Suprapubic skin (tissue), 4 donors: ENCODE measurements at regions not wholly inside any gene's neighbourhood (a gene's known extent, or its start where the extent isn't known, plus 50 kb on each side); places are given as distances from the start of the nearest gene placed in this dataset.

Experiments
- DNase-seq, 2 donors: peaks; one replicate each; pipeline ENCODE4 v3.0.0-alpha.2; 2019; ENCODE audit warnings: low spot score in 2 of 2
- H3K27ac ChIP-seq: fragments of 200-600 bp; sonication (generic); one replicate; pipeline ENCODE4 v1.5.1; 2019
- H3K27me3 ChIP-seq: fragments of 200-600 bp; sonication (generic); one replicate; pipeline ENCODE4 v1.5.1; 2019
- H3K36me3 ChIP-seq: fragments of 200-600 bp; sonication (generic); one replicate; pipeline ENCODE4 v1.5.1; 2019
- H3K4me1 ChIP-seq: fragments of 200-600 bp; sonication (generic); one replicate; pipeline ENCODE4 v1.5.1; 2019
- H3K4me3 ChIP-seq: fragments of 200-600 bp; sonication (generic); one replicate; pipeline ENCODE4 v1.5.1; 2019; ENCODE audit warnings: mild to moderate bottlenecking
- H3K9me3 ChIP-seq: fragments of 200-600 bp; sonication (generic); one replicate; pipeline ENCODE4 v1.5.1; 2019
- EP300 ChIP-seq: sonication (generic); formaldehyde crosslinking; IDR thresholded peaks from one replicate; pipeline ENCODE4 v1.6.1; 2017; ENCODE audit warnings: antibody characterized with exemption
- POLR2A ChIP-seq, 2 donors: fragments of 450-650 bp; IDR thresholded peaks; one replicate each; pipeline ENCODE4 v1.6.1; 2017; ENCODE audit warnings: antibody characterized with exemption in 2 of 2, mild to moderate bottlenecking in 2 of 2, moderate library complexity in 2 of 2
- POLR2AphosphoS5 ChIP-seq, 3 donors: sonication (generic); formaldehyde crosslinking; IDR thresholded peaks; one replicate each; pipeline ENCODE4 v1.6.1; 2017; ENCODE audit warnings: antibody characterized with exemption in 3 of 3
- WGBS: methylation state at CpG from one replicate; pipeline ENCODE4 v1.1.5; 2018; 5-methylcytosine and 5-hydroxymethylcytosine counted together
- TF ChIP-seq, protein P1 (sequence below), 2 donors: fragments of 200-600 bp in 1 of 2; fragments of 450-650 bp in 1 of 2; sonication (generic) in 1 of 2; IDR thresholded peaks; one replicate each; pipeline ENCODE4 v1.5.1; 2016 to 2019; ENCODE audit warnings: antibody characterized with exemption in 2 of 2, mild to moderate bottlenecking in 1 of 2, moderate library complexity in 1 of 2

DNA sequence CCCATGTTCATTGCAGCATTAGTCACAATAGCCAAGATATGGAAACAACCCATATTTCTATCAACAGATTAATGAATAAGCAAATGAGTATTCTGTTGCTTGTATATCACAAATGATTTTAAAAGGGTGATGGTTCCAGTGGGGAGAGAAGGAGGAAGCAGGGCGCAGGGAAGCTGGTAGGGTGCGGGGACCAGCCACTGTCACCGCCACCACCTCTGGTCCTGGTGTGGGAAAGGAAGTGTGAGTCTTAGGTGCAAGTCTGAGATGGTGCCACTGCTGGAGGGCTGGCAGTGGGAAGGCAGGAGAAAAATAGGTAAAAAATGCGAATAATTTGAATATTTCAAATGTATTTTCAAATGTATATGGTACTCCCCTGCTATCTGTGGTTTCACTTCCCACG, 286.8 kb upstream of the DDX53 start:
- DNase-seq: no peak
- Histone ChIP-seq H3K4me3 (no peak overlapping the region), H3K27ac (no peak overlapping the region), H3K36me3 (no peaks in the 10 kb centered on the region), H3K4me1 (no peaks in the 10 kb centered on the region), H3K27me3 (no peaks in the 10 kb centered on the region), H3K9me3 (no peaks in the 10 kb centered on the region)
- WGBS: 68% methylated on average over 5 of the region's 5 CpGs
- TF ChIP-seq, protein P1, sequence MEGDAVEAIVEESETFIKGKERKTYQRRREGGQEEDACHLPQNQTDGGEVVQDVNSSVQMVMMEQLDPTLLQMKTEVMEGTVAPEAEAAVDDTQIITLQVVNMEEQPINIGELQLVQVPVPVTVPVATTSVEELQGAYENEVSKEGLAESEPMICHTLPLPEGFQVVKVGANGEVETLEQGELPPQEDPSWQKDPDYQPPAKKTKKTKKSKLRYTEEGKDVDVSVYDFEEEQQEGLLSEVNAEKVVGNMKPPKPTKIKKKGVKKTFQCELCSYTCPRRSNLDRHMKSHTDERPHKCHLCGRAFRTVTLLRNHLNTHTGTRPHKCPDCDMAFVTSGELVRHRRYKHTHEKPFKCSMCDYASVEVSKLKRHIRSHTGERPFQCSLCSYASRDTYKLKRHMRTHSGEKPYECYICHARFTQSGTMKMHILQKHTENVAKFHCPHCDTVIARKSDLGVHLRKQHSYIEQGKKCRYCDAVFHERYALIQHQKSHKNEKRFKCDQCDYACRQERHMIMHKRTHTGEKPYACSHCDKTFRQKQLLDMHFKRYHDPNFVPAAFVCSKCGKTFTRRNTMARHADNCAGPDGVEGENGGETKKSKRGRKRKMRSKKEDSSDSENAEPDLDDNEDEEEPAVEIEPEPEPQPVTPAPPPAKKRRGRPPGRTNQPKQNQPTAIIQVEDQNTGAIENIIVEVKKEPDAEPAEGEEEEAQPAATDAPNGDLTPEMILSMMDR (IDR thresholded peaks at IDR 0.05): no peak

DNA sequence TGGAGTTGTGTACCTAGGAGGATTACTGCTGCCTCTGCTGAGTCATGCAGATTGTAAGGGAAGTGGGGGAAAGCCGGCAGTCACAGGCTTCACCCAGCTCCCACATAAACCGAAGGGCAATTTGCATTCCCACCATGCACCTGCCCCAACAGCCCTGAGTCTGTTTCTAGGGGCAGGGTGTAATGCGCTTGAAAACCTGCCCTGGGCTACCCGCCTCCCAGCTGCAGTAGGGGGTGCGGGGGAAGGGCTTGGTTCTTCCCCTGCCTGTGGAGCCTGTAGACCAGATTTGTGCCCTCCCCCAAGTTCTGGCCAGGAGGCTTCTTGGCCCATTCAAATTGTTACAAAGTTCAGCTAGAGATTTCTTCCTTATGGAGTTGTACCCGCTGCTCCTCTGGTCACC, 269.2 kb upstream of the DDX53 start:
- DNase-seq: no peak
- H3K27ac ChIP-seq: no peak overlapping the region
- H3K4me3 ChIP-seq: no peak overlapping the region
- H3K27me3 ChIP-seq: no peaks in the 10 kb centered on the region
- WGBS: 73% methylated on average over 6 of the region's 6 CpGs
- no peaks in the 10 kb centered on the region for H3K9me3 ChIP-seq
- TF ChIP-seq, protein P1 (IDR thresholded peaks at IDR 0.05): no peak
- TF ChIP-seq EP300: no peak
- no peak for TF ChIP-seq POLR2A (IDR thresholded peaks at IDR 0.05)
- no peaks in the 10 kb centered on the region for H3K36me3 ChIP-seq
- no peaks in the 10 kb centered on the region for H3K4me1 ChIP-seq

DNA sequence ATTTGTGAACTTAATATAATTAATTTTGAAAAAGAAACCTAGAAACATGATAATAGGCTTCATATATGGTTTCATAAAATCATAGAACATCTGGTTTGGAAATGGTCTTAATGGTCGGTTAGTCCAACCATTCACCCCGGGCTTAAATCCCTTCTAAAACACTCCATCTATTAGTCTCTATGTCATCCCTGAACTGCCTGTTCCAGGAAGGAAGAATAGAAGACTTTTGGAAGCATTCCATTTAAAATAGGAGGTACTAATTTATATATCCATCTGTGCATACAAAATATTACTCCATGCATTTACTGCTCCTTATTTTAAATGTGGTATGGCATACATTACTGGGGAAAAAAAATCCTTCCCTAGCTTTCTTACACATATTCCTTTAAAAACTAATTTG, 262.2 kb upstream of the DDX53 start:
- 73% methylated on average over 2 of the region's 2 CpGs for WGBS
- Histone ChIP-seq H3K9me3 (no peaks in the 10 kb centered on the region), H3K27ac (no peak overlapping the region), H3K36me3 (no peaks in the 10 kb centered on the region), H3K4me1 (no peaks in the 10 kb centered on the region), H3K4me3 (no peak overlapping the region), H3K27me3 (no peaks in the 10 kb centered on the region)
- TF ChIP-seq EP300 (no peak), POLR2AphosphoS5 (IDR thresholded peaks at IDR 0.05) (no peak), POLR2A (IDR thresholded peaks at IDR 0.05) (no peak)
- TF ChIP-seq, protein P1 (IDR thresholded peaks at IDR 0.05): no peak
- no peak for DNase-seq

DNA sequence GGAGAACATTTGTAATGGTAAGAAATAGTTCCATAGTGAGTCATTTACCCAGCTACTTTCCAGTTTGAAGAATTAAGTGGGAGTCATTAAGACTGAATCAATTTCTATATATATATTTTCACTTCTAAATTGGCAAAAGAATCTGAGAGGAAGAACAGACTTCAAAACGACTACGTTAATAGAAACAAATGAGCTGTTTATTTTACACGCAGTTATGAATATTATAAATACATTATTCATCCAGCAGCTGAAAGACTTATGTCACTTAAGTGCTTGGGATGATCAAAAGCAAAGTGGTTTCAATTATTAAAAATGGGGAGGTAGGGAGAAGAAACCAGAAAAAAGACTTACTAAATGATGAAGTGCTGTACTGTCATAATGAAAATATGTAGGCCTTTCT, 260.5 kb upstream of the DDX53 start:
- no peak for DNase-seq
- Histone ChIP-seq H3K27ac (no peak overlapping the region), H3K4me1 (no peaks in the 10 kb centered on the region), H3K36me3 (no peaks in the 10 kb centered on the region), H3K9me3 (no peaks in the 10 kb centered on the region), H3K4me3 (no peak overlapping the region), H3K27me3 (no peaks in the 10 kb centered on the region)
- TF ChIP-seq POLR2AphosphoS5 (IDR thresholded peaks at IDR 0.05) (no peak), EP300 (no peak), POLR2A (IDR thresholded peaks at IDR 0.05) (no peak)
- TF ChIP-seq, protein P1 (IDR thresholded peaks at IDR 0.05): no peak
- 53% methylated on average over 3 of the region's 3 CpGs for WGBS

DNA sequence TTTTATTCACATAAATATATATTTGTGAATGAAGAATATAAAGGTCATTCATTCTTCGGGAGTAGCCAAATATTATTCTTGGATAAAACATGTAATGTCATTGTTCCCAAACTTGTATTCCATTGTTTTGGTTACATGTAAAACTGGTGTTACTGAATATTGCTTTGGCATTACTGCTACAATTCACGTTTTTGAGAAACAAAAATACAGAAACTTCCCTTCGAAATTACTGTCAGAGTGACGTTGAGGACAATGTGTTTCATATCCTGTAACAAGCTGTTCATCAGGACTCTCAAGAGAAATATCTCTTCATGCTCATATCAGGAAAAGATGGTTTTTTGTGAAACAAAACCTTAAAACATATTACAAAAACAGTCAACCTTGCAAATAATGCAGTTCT, 258.9 kb upstream of the DDX53 start:
- no peaks in the 10 kb centered on the region for H3K4me1 ChIP-seq
- no peak overlapping the region for H3K27ac ChIP-seq
- 72% methylated on average over 4 of the region's 4 CpGs for WGBS
- H3K36me3 ChIP-seq: no peaks in the 10 kb centered on the region
- TF ChIP-seq POLR2A (IDR thresholded peaks at IDR 0.05) (no peak), EP300 (no peak), POLR2AphosphoS5 (IDR thresholded peaks at IDR 0.05) (no peak)
- TF ChIP-seq, protein P1 (IDR thresholded peaks at IDR 0.05): no peak
- H3K4me3 ChIP-seq: no peak overlapping the region
- no peaks in the 10 kb centered on the region for H3K9me3 ChIP-seq
- DNase-seq: no peak
- H3K27me3 ChIP-seq: no peaks in the 10 kb centered on the region
